GM18505 (cell line): ENCODE measurements at regions not wholly inside any gene's neighbourhood (a gene's known extent, or its start where the extent isn't known, plus 50 kb on each side); places are given as distances from the start of the nearest gene placed in this dataset.

Experiments used
- ATAC-seq: cut with Tn5 transposase; IDR thresholded peaks from one replicate; pipeline ENCODE4 v1.9.1; 2021; ENCODE audit not compliant: unreplicated experiment
- POLR2A ChIP-seq: IDR thresholded peaks from 4 replicates; pipeline ENCODE4 v1.6.1; 2011; ENCODE audit warnings: borderline replicate concordance; ENCODE audit not compliant: insufficient read depth, insufficient read length; ENCODE audit errors: extremely low read depth

DNA sequence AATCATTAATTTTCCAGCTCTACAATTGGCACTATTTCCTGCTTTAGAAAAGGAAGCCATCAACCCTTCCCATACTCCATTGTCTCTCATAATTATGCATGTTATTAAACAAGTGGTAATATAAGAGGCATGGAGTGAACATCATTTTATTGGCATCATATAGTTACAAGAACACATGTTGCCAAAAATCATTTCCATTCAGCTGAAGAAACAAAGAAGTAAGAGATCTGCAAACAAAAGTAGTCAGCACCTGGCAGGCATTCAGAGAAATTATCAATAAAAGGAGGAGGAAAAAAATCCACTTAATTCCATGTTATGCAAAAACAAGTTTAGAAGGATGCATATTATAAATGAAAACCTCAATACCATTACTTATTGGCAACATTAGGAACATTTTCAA is 1208.2 kb upstream of the C9orf72 start:
- TF ChIP-seq POLR2A = no peak
- no peak for ATAC-seq

DNA sequence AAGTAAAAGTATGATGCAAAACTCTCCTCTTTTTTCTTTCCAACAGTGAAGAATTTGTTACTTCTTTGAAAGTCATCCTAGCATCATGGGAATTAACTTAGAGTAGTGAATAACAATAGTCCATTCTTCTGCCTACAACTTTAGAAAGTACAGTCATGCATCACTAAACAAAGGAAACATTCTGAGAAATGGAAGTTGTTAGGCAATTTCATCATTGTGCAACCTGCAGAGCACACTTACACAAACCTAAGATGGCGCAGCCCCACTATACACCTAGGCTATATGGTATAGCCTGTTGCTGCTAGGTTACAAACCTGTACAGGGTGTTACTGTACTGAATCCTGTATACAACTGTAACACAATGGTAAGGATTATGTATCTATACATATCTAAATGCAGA is 1209.3 kb upstream of the C9orf72 start:
- TF ChIP-seq POLR2A = no peak
- ATAC-seq = no peak

DNA sequence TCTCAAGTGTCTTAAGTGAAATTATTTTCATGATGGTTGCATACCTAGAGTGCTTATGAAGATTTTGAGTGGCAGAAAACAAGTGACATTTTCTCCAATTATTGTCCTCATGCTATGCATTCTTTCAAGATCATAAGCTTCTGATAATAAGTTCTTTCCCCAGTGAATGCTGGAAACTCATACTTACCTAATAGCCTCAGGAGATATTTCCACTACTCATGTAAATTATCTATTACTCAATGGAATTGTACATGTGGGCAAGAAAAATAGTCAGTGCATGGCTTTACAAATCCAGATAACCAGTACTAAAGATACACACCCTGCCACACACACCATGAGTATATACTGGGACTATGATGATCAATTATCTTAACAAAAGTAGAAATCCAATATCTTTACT is 1219.4 kb upstream of the C9orf72 start:
- no peak for TF ChIP-seq POLR2A
- no peak for ATAC-seq

DNA sequence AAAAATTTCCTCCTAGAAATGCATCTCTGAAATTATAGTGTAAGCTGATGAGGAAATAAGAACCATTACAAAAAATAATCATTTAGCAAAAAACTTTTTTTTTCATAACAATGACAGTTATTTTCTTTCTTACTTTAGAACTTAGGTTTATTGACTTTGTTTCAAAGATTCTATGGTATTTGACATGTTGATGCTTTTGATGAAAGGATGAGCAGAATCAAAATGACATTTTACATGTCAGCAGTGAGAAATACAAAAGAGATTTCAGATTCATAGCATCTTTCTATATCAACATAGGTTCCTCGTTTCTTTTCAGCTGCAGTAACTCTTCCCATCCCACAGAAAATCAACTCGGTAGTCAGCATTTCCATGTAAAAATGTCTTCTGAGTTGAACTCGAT is 1226.6 kb upstream of the C9orf72 start:
- TF ChIP-seq POLR2A = no peak
- ATAC-seq = no peak

- ATAC-seq = no peak
These were observed 1228.0 kb upstream of the C9orf72 start for GRCh38 chr9:28801144-28801799.

DNA sequence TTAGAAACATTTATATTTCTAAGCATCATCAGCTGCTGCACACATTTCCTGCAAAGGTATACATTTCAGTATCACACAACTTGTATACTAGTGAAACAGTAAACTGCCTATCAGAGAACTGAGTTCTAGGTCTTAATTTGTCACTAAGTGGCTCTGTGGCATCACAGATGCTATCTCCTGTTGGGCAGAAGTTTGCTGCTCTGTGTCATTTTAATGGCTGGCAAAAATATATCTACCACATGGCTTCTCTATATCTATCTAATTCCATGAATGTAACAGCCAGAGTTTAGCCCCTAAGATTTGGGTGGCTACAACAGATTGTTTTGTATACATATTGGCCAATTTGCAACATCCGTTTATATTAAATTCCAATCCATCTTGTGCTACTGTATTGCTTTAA is 1231.9 kb upstream of the C9orf72 start:
- no peak for ATAC-seq
- no peak for TF ChIP-seq POLR2A

More at GRCh38 chr9:28801144-28801799, 1228.0 kb upstream of the C9orf72 start:
- TF ChIP-seq POLR2A = no peak

DNA sequence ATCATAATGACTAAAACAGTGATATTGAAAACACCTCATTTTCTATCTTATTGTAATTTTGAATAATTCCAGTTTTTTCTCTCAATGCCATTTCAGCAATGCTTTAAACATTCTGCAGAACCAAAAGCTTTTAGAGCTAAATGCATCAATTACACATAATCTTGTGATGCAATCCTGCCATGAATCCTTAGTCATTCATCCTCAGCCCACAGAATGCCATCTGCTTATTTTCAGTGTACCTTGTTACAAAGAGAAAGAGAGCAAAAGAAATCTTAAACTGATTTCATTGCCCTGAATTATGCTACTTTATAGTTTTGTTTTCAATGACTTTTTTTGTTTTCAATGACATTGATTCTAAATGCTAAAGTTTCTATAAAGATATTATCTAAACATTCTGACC is 1234.8 kb upstream of the C9orf72 start:
- ATAC-seq = no peak
- no peak for TF ChIP-seq POLR2A

- TF ChIP-seq POLR2A = no peak
- ATAC-seq = no peak
These were observed 1237.3 kb upstream of the C9orf72 start for GRCh38 chr9:28810388-28811075.

DNA sequence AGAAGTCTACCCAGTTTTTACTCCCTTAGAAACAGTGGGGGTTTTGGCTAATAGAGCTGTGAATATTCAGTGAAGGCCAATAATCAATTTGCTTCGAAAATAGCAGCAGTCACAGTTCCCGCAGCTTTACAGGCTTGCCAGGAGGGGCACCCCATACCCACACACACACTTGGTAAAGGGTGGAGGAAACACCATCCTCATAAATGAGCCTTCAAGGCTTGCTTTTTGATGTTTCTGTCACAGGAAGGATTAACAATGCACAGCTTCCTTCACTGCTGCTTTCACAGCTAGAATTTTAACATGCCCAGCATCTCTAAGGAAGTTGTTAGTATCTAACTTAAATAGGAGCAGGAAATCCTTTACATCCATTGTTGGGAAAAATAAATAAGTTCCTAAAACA is 1247.5 kb upstream of the C9orf72 start:
- no peak for ATAC-seq
- TF ChIP-seq POLR2A = no peak

DNA sequence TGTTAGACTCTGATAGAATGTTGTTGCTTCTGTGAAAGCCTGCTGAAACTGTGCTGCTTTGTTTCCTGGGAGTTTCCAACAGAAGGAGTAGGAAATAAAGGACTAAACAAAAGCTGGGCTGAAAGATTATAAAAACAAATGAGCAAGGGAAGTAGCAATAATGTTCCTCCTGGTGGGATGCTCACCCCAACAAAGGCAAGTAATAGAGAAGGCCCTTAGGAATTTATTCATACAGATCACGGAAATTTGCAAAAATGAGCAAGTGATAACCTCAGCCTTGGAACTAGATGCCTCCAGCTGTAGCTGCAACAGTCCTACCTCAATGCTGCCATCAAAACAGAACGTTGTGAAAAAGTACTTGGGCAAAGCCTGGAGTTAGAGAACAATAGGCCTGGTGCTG is 1248.0 kb upstream of the C9orf72 start:
- no peak for TF ChIP-seq POLR2A
- ATAC-seq = no peak

DNA sequence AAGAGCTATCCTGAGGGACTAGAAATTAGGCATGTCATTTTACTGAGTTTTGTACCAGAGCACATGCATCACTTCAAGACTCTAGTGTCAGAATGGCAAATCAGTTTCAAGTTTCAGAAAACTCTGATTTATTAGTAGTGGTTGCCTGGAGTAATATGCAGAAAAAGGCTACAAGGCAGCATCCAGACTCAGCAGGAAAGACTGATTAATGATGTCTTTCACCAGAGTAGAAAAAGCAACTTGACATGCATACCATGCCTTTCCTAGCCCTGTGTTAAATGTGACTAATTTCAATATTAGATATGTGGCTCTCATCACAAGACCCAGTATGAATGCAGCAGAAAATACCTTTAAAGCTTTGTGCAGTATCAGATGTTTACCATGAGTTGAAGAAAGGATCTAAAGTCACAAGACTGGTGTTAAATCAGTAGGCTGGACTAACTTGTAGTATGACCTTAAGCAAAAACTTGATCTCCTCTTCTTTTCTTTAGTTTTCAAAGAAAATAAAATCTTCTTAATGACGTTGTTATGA is 1251.2 kb upstream of the C9orf72 start:
- no peak for TF ChIP-seq POLR2A
- ATAC-seq = no peak

GRCh38 chr9:28832168-28832770 is 1259.0 kb upstream of the C9orf72 start:
- no peak for ATAC-seq
- no peak for TF ChIP-seq POLR2A

DNA sequence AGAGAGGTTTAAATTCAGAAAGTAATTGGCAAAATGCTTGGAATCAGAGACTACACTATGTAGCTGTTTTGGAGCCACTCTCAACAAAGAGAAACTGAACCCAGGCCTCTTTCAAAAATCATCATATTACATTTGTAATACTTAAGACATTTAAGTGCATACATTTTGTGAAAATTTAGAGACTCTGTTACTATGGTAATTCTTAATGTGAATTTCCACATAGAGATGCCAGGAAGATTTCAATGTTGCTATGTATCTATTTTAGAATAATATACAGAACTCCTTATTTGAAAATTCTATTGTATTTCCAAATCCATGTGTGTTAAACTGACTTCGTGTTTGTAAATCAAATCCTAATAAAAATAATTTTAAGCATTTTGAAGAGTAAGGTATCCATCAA is 1260.9 kb upstream of the C9orf72 start:
- TF ChIP-seq POLR2A = no peak
- ATAC-seq = no peak
